Activated T-helper 1 cell treated with anti-CD3 and anti-CD28 coated beads, Interleukin-12 subunit alpha, Interleukin-12 subunit beta, Interleukin-2, Interleukin-4 antibody, amounts not matched to agents 30 ng/mL and 10 ng/mL and 1 ng/mL, durations not matched to agents 14 hours and 24 hours and 36 hours (primary cell): ENCODE measurements at regions not wholly inside any gene's neighbourhood (a gene's known extent, or its start where the extent isn't known, plus 50 kb on each side); places are given as distances from the start of the nearest gene placed in this dataset.
"Not testable (repeated sequence)": the region's sequence is repeated elsewhere in the genome, so short reads cannot be mapped to it uniquely, and the experiment has no call there.

Experiments used
- DNase-seq: peaks from one replicate; pipeline ENCODE4 v3.0.0; 2021; ENCODE audit warnings: low spot score
- H3K27ac Mint-ChIP-seq: one replicate; pipeline ENCODE4 v1.8.0; 2021; ENCODE audit warnings: mild to moderate bottlenecking, mixed read lengths
- H3K27me3 Mint-ChIP-seq: one replicate; pipeline ENCODE4 v1.8.0; 2022; ENCODE audit warnings: mild to moderate bottlenecking, moderate library complexity, mixed read lengths; ENCODE audit not compliant: insufficient read depth
- H3K36me3 Mint-ChIP-seq: one replicate; pipeline ENCODE4 v1.8.0; 2021; ENCODE audit warnings: low read depth, mixed read lengths
- H3K4me1 Mint-ChIP-seq: one replicate; pipeline ENCODE4 v1.8.0; 2021; ENCODE audit warnings: low read depth, mixed read lengths
- H3K4me3 Mint-ChIP-seq: one replicate; pipeline ENCODE4 v1.8.0; 2021; ENCODE audit warnings: mild to moderate bottlenecking, moderate library complexity, mixed read lengths
- H3K9me3 Mint-ChIP-seq: one replicate; pipeline ENCODE4 v1.8.0; 2021; ENCODE audit warnings: mixed read lengths
- intact Hi-C: fragments of 100-400 bp; cut with micrococcal nuclease; formaldehyde crosslinking; loops from one replicate; pipeline ENCODE4 v1.15.1; 2024

DNA sequence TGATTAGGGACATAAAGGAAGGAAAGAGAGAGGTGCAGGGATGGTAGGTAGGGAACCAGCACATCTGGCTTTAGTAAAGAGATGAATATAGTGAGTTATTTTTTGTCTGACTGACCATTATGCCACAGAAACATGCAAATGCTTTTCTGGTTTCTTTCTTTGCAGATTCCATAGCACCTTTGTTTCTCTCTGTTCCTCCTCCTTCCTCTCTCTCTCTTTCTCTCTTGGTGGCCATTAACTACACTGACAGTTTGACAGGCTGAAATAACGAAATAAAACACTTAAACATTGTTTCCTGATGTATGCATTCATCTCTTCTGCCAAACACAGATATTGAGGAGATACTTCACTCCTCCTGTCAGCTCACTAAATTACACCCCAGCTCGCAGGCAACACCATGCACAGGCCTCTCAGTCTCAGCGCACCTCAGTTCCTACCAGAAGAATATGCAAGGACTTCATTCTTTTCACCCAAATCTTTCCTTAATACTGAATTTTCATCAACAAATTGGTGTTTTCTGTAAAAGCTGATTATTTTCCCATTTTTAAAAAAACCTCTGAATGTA lies 406.9 kb upstream of the SOX5 start:
- Mint-ChIP-seq H3K27me3 (no peaks in the 10 kb centered on the region), H3K4me1 (no peaks in the 10 kb centered on the region), H3K4me3 (no peak overlapping the region), H3K36me3 (no peaks in the 10 kb centered on the region), H3K9me3 (peaks cover 4% of the 10 kb centered on the region), H3K27ac (no peak overlapping the region)
- intact Hi-C loops = no loop called here
- no peak for DNase-seq

DNA sequence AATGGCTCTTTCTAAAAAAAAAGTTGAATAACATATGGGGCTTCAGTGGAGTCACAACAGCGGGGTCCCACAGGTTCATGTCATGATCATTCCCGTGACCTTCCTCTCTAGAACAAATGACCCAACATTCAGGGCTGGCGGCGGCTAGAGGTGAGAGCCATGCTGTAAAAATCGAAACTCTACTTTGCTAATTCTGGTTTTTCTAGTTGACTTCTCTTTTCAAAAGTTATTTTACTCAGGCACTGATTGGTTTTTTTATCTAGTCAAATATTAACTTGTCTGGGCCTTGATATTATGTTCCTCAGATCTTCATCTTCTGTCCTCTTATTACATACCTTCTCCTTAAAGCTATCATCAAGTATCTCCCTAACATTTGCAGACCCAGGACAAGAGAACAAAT lies 402.9 kb upstream of the SOX5 start:
- no peak for DNase-seq
- H3K27ac Mint-ChIP-seq = no peak overlapping the region
- no peaks in the 10 kb centered on the region for H3K27me3 Mint-ChIP-seq
- no peaks in the 10 kb centered on the region for H3K36me3 Mint-ChIP-seq
- H3K9me3 Mint-ChIP-seq = peaks cover 6% of the 10 kb centered on the region
- intact Hi-C loops = no loop called here
- H3K4me3 Mint-ChIP-seq = no peak overlapping the region
- no peaks in the 10 kb centered on the region for H3K4me1 Mint-ChIP-seq

DNA sequence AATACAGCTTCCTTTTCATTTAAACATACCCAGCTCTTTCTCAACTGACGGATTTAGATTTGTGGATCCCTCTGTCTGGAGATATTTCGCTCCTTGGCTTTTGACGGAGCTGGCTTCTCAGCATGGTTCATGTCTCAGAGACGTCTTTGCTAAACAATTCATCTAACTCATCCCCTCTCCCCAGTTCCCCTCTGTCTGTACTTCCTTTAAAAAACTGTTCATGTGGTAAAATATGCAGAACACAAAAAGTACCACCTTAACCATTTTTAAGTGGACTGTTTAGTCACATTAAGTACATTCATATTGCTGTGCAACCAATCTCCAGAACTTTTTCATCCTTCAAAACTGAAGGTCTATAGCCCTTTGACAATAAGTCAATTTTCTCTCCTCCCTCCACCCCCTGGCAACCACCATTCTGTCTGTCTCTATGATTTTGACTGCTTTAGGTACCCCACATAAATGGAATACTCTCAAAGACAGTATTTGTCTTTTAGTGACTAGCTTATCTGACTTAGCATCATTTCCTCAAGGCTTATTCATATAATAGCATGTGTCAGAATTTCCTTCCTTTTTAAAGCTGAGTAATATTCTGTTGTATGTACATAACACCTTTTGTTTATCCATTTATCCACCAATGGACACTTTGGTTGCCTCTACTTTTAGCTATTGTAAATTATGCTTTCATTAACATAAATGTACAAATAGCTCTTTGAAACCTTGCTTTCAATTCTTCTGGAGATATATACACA lies 399.8 kb upstream of the SOX5 start:
- Mint-ChIP-seq H3K27me3 (no peaks in the 10 kb centered on the region), H3K36me3 (no peaks in the 10 kb centered on the region), H3K4me1 (no peaks in the 10 kb centered on the region), H3K27ac (no peak overlapping the region), H3K4me3 (no peak overlapping the region), H3K9me3 (peaks cover 6% of the 10 kb centered on the region)
- DNase-seq = no peak
- intact Hi-C loops = no loop called here

DNA sequence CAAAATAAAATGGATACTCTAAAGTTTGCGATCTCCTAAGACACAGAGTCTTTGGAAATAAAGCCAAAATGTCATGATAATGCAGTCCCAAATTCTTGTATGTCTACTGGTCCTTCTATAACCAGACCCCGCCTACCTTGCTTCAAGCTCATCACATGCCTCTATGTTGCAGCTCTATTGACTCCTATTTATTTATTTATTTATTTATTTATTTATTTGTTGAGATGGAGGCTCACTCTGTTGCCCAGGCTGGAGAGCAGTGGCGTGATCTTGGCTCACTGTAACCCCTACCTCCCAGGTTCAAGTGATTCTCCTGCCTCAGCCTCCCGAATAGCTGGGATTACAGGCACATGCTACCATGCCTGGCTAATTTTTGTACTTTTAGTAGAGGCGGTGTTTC lies 398.7 kb upstream of the SOX5 start:
- H3K27me3 Mint-ChIP-seq, H3K4me3 Mint-ChIP-seq, H3K4me1 Mint-ChIP-seq, H3K9me3 Mint-ChIP-seq, intact Hi-C loops, H3K27ac Mint-ChIP-seq, H3K36me3 Mint-ChIP-seq, DNase-seq: not testable (repeated sequence)

DNA sequence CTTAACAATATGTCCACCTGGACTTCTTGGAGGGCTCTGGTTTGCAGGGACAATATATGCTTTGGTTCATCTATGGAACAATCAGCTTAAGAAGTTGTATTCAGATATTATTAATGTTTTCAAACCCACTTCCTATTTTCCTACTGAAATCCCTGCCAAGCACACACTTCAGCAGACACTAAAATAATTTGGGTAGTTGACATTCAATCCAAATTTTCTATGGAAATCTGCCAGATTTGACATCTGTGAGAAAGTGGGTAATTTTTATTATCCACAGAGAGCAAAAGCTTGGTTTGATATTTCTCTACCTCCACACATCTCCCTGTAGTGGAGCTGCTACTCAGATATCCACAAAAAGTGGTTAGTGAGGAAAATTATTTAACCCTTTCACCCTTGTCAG lies 378.8 kb upstream of the SOX5 start:
- H3K9me3 Mint-ChIP-seq = peaks cover 11% of the 10 kb centered on the region
- no peak overlapping the region for H3K4me3 Mint-ChIP-seq
- H3K36me3 Mint-ChIP-seq = no peaks in the 10 kb centered on the region
- no peak overlapping the region for H3K27ac Mint-ChIP-seq
- intact Hi-C loops = no loop called here
- no peak for DNase-seq
- no peaks in the 10 kb centered on the region for H3K4me1 Mint-ChIP-seq
- no peaks in the 10 kb centered on the region for H3K27me3 Mint-ChIP-seq

DNA sequence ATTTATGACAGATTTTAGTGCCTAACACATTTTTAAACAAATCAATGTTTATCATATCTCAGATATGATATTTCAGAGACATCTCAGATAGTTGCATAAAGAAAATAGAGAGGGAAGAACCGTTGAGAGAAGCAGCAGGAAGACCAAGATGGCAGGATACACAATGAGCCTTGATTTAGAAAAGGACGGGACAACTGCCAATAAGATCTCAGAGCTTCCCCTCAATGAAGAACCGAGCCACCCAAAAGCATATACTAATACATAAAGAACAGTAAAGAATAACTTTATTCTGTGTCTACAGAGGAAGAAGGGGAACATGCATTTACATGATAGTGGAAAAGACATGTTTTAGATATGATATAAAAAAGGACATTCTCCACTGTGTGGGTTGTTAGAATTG lies 375.9 kb upstream of the SOX5 start:
- Mint-ChIP-seq H3K9me3 (peaks cover 7% of the 10 kb centered on the region), H3K27me3 (no peaks in the 10 kb centered on the region)
- intact Hi-C loops = no loop called here

DNA sequence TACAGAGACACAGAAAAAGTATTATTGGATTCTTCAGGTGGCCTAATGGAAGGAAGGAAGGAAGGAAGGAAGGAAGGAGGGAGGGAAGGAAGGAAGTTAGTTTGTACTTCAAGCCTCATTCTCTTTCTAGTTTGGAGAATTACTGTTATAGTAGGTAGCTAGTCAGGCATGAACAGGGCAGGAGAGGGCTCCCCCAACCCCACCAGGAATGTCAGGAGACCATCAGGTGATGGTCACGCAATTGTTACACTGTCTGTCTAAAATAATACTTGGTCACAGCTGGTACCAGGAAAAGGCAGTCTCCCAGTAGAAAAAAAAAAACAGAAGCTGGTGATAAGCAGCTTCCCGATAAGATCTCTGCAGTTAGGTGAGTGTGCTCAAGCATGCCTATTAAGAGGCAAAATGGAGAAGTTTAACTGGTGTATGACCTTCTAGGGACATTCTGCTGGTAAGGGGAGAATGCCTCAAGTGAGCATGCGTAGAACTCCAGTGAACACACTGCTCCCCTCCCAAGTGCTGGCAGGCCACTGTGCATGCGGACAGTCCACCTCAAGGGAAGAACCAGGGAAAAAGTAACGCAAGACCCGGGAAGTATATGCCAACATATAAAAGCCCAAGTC lies 358.4 kb upstream of the SOX5 start:
- intact Hi-C loops = no loop called here
- Mint-ChIP-seq H3K36me3 (no peaks in the 10 kb centered on the region), H3K4me1 (no peaks in the 10 kb centered on the region), H3K27ac (no peak overlapping the region), H3K4me3 (no peak overlapping the region), H3K9me3 (peaks cover 3% of the 10 kb centered on the region), H3K27me3 (no peaks in the 10 kb centered on the region)
- DNase-seq = no peak

More for the DNA sequence above, 375.9 kb upstream of the SOX5 start:
- Mint-ChIP-seq H3K4me1 (no peaks in the 10 kb centered on the region), H3K27ac (no peak overlapping the region), H3K36me3 (no peaks in the 10 kb centered on the region), H3K4me3 (no peak overlapping the region)
- DNase-seq = no peak

DNA sequence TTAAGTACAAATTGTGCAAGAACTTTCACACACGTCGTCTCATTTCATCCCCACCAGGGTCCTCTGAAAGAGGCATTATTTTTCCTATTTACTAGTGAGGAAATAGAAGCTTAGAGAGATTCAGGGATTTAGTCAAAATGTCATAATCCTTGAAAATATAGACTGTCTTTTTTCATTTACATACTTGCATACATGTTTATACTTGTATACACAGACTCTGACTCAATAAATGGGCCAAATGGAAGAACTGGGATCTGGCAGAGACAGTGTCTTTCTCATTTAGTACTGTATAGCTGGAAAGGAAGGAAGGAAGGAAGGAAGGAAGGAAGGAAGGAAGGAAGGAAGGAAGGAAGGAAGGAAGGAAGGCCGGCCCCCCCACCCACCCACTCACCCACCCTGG lies 357.7 kb upstream of the SOX5 start:
- H3K36me3 Mint-ChIP-seq = no peaks in the 10 kb centered on the region
- no peaks in the 10 kb centered on the region for H3K4me1 Mint-ChIP-seq
- DNase-seq = no peak
- H3K9me3 Mint-ChIP-seq = peaks cover 3% of the 10 kb centered on the region
- no peaks in the 10 kb centered on the region for H3K27me3 Mint-ChIP-seq
- H3K27ac Mint-ChIP-seq = no peak overlapping the region
- no peak overlapping the region for H3K4me3 Mint-ChIP-seq
- intact Hi-C loops = no loop called here

DNA sequence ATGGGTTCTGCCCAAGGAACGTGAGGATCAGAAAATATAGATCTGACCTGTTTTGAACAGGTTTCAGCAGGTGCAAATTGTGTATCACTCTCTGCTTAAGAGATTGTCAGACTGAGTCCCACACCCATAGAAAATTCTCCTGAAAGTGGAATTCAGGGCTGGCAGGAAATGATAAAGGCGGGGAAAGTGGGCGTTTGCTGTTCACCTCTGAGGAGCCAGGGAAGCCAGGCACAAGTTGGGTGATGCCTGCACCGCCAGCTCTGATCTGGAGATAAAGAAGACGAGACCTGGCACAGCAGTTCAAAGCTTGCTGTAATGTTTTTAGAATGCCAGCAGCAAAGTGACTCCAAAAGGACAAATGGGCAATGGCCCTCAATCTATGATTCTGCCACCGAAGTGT lies 356.5 kb upstream of the SOX5 start:
- Mint-ChIP-seq H3K36me3 (no peaks in the 10 kb centered on the region), H3K27ac (no peak overlapping the region), H3K4me3 (no peak overlapping the region), H3K27me3 (no peaks in the 10 kb centered on the region), H3K9me3 (peaks cover 3% of the 10 kb centered on the region), H3K4me1 (no peaks in the 10 kb centered on the region)
- intact Hi-C loops = no loop called here
- DNase-seq = no peak

DNA sequence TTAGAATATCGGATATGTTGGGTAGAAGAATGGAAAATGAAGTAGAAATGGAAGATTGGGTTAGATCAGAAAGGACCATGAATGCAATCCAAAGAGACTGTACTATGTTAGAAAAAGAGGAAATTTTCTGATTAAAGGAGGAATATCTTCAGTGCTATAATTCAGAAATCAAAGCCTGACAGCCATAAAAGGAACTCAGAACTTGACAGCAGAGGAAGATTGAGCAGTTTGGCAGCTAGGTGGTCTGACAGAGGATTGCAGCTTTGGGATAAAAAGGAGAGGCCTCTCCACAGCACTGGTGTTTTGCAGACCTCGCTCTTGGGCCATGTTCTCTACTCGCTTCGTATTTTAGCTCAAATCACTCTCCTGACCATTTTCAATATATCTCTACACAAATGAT lies 354.8 kb upstream of the SOX5 start:
- Mint-ChIP-seq H3K4me1 (no peaks in the 10 kb centered on the region), H3K4me3 (no peak overlapping the region), H3K27ac (no peak overlapping the region), H3K27me3 (peaks cover 1% of the 10 kb centered on the region), H3K9me3 (peaks cover 3% of the 10 kb centered on the region), H3K36me3 (no peaks in the 10 kb centered on the region)
- intact Hi-C loops = no loop called here
- no peak for DNase-seq

DNA sequence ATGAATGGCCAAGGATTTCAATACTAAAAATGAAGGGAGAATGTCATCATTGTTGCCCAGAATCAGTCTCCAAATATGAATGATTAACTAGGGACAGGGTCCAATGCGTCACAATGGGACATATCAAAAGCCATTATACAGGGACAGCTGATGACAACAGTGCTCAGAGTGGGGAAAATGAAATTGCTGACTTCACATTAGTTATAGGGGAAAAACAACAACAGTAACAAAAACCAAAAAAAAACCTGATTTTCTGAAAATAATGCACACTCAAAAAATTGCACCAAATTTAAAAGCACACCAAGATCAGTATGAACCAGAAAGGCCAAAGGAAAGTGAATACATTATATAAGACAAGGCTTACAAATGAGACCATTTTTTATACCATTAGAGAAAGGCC lies 353.2 kb upstream of the SOX5 start:
- DNase-seq = no peak
- H3K9me3 Mint-ChIP-seq = peaks cover 3% of the 10 kb centered on the region
- no peaks in the 10 kb centered on the region for H3K36me3 Mint-ChIP-seq
- peaks cover 1% of the 10 kb centered on the region for H3K27me3 Mint-ChIP-seq
- H3K4me1 Mint-ChIP-seq = no peaks in the 10 kb centered on the region
- H3K27ac Mint-ChIP-seq = no peak overlapping the region
- H3K4me3 Mint-ChIP-seq = no peak overlapping the region
- intact Hi-C loops = no loop called here

DNA sequence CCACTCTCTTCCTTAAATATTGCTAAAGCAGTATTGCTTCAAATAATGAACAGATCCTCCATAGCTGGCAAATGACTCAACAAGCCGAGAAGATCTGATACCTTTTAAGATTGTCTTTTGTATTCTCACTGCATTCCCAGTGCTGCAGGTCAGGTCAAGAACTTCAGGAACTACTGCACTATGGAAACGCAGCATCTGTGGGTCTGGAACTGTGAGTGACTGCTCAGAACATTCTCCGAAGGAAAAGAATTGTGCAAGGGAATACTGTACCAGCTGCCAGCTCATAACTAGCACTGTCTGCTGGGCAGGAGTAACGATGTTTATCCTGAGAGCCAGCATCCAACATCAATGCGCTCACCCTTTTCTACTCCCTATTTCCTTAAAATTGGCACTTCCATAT lies 348.0 kb upstream of the SOX5 start:
- H3K4me3 Mint-ChIP-seq = no peak overlapping the region
- no peaks in the 10 kb centered on the region for H3K36me3 Mint-ChIP-seq
- DNase-seq = no peak

DNA sequence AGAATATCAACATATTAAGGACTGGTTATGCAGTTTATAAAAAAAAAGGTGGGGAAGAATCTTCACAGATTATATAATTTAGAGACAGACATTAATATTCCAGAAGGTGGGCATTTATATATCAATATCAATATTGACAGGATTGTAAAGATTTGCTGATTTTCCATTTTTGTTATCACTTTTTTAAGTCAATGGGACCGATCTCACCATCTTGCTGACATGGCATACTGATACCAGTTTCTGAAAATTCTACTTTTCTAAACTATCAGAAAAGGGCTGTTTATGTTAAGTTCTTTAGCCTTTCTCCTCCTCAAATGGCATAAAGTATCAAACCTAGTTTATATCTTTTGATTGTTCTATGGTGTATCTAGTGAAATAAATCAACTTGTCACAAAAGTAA lies 344.1 kb upstream of the SOX5 start:
- no peak for DNase-seq
- no peak overlapping the region for H3K4me3 Mint-ChIP-seq
- H3K9me3 Mint-ChIP-seq = no peaks in the 10 kb centered on the region
- H3K27me3 Mint-ChIP-seq = no peaks in the 10 kb centered on the region
- intact Hi-C loops = loop anchor here (10.0 kb wide), 1 partner anchor 491 kb away; no protein-coding TSS in a partner anchor
- no peaks in the 10 kb centered on the region for H3K36me3 Mint-ChIP-seq
- no peak overlapping the region for H3K27ac Mint-ChIP-seq
- no peaks in the 10 kb centered on the region for H3K4me1 Mint-ChIP-seq

More for the DNA sequence above, 348.0 kb upstream of the SOX5 start:
- Mint-ChIP-seq H3K9me3 (no peaks in the 10 kb centered on the region), H3K4me1 (no peaks in the 10 kb centered on the region), H3K27ac (no peak overlapping the region), H3K27me3 (peaks cover 1% of the 10 kb centered on the region)
- intact Hi-C loops = loop anchor here (10.0 kb wide), 1 partner anchor 487 kb away; no protein-coding TSS in a partner anchor
